ENCODE measurements at regions not wholly inside any gene's neighbourhood (a gene's known extent, or its start where the extent isn't known, plus 50 kb on each side); places are given as distances from the start of the nearest gene placed in this dataset.

GRCh38 chr1:59122527-59122926, 174.4 kb upstream of the FGGY start:
- H3K4me3 ChIP-seq: no peak overlapping the region
- intact Hi-C loops (cut with DNase I): no loop called here
- H3K4me1 ChIP-seq: no peaks in the 10 kb centered on the region
- 33% methylated on average over 2 of the region's 5 CpGs for WGBS (ENCODE audit: insufficient coverage, low coverage, low lambda C conversion rate, missing lambda C conversion rate)
- H3K36me3 ChIP-seq: no peaks in the 10 kb centered on the region
- ATAC-seq (no peak), DNase-seq (no peak)
- no peaks in the 10 kb centered on the region for H3K27me3 ChIP-seq
- H3K9me3 ChIP-seq: no peaks in the 10 kb centered on the region
- no peak for TF ChIP-seq POLR2A (IDR thresholded peaks at IDR 0.05)
- TF ChIP-seq CTCF (IDR thresholded peaks at IDR 0.05): no peak
- no peak overlapping the region for H3K27ac ChIP-seq

GRCh38 chr1:59123081-59123681, 173.7 kb upstream of the FGGY start:
- Histone ChIP-seq H3K9me3 (no peaks in the 10 kb centered on the region), H3K4me3 (no peak overlapping the region), H3K27ac (no peak overlapping the region), H3K27me3 (no peaks in the 10 kb centered on the region), H3K4me1 (no peaks in the 10 kb centered on the region), H3K36me3 (no peaks in the 10 kb centered on the region)
- TF ChIP-seq CTCF (IDR thresholded peaks at IDR 0.05) (no peak), POLR2A (IDR thresholded peaks at IDR 0.05) (no peak)
- DNase-seq (no peak), ATAC-seq (no peak)
- WGBS (ENCODE audit: insufficient coverage, low coverage, low lambda C conversion rate, missing lambda C conversion rate): 92% methylated on average over 2 of the region's 2 CpGs
- intact Hi-C loops (cut with DNase I): no loop called here

GRCh38 chr1:59124166-59124565, 172.7 kb upstream of the FGGY start:
- 93% methylated on average over 2 of the region's 2 CpGs for WGBS (ENCODE audit: insufficient coverage, low coverage, low lambda C conversion rate, missing lambda C conversion rate)
- no peak for ATAC-seq

GRCh38 chr1:59125154-59125553, 171.7 kb upstream of the FGGY start:
- H3K9me3 ChIP-seq: no peaks in the 10 kb centered on the region
- H3K27me3 ChIP-seq: no peaks in the 10 kb centered on the region
- 80% methylated on average over 2 of the region's 2 CpGs for WGBS (ENCODE audit: insufficient coverage, low coverage, low lambda C conversion rate, missing lambda C conversion rate)
- intact Hi-C loops (cut with DNase I): no loop called here
- H3K36me3 ChIP-seq: no peaks in the 10 kb centered on the region
- H3K4me1 ChIP-seq: no peaks in the 10 kb centered on the region
- ATAC-seq (no peak), DNase-seq (no peak)
- no peak overlapping the region for H3K4me3 ChIP-seq
- H3K27ac ChIP-seq: no peak overlapping the region
- TF ChIP-seq CTCF (IDR thresholded peaks at IDR 0.05): no peak
- TF ChIP-seq POLR2A (IDR thresholded peaks at IDR 0.05): no peak

More at GRCh38 chr1:59124166-59124565, 172.7 kb upstream of the FGGY start:
- Histone ChIP-seq H3K36me3 (no peaks in the 10 kb centered on the region), H3K4me1 (no peaks in the 10 kb centered on the region), H3K27me3 (no peaks in the 10 kb centered on the region), H3K27ac (no peak overlapping the region), H3K9me3 (no peaks in the 10 kb centered on the region), H3K4me3 (no peak overlapping the region)
- TF ChIP-seq CTCF (IDR thresholded peaks at IDR 0.05): no peak
- no peak for TF ChIP-seq POLR2A (IDR thresholded peaks at IDR 0.05)
- intact Hi-C loops (cut with DNase I): no loop called here
- DNase-seq: no peak
